GM21786 (cell line): ENCODE measurements at regions not wholly inside any gene's neighbourhood (a gene's known extent, or its start where the extent isn't known, plus 50 kb on each side); places are given as distances from the start of the nearest gene placed in this dataset.

Source experiments
- ATAC-seq: cut with Tn5 transposase; IDR thresholded peaks from one replicate; pipeline ENCODE4 v1.9.1; 2021; ENCODE audit not compliant: unreplicated experiment

DNA sequence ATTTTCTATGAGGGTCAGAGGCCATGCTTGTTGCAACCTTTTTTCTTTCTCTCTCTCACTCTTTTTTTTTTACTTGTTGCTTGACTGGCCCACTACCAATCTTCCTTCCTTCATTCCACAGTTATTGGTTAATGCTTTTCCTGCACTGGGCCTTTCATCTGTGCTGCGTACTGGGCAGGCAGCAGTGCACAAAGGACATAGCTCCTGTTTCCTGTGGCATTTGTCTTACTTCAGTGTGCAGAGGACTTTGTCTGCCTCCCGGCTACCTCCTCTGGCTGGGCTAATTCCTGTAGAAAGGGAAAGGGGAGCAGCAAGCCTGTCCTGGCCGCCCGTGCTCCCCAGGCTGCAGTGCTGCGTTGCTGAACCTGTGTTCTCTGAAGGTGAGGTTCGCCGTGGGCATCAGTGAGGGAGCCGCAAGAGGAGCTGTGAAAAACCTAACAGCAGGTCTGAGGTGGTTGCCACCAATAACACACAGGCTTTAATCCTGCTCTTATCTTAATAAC is 93.7 kb upstream of the RGMA start:
- no peak for ATAC-seq

DNA sequence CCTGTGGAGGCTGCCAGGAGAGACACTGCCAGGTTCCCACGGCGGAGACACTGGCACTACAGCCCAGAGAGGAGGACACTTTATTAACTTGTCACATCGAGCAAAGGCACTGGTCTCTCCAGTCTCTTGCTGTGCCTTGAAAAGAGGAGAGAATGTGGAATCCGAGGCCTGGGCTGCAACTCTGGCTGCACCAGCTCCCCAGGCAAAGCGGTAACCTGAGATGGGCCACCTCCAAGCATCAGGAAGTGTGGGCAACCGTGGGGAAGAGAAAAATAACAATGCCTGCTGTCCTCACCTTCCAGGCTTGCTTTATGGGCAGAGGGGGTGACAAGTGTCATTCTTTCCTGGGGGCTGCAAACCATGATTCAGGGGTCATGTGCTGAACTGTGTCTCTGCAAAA is 91.6 kb upstream of the RGMA start:
- ATAC-seq: no peak

DNA sequence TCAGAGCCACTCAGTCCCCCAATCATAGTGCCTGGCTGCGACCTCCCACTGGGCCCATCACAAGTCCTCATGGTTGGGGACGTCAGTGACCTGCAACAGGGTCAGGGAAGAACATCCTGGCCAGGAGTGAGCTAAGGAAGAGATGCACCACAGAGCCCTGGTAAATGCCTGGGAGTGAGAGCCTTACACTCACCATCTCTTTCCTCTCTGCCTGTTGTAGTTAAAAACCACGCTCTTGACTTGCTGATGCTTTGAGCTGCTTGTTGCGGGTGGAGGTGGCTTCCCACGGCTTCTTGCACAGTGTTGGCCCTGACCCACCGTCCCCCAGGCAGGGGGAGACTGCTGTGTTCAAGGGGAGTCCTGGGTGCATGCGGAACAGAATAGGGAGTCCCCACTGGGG is 91.1 kb upstream of the RGMA start:
- ATAC-seq: no peak

DNA sequence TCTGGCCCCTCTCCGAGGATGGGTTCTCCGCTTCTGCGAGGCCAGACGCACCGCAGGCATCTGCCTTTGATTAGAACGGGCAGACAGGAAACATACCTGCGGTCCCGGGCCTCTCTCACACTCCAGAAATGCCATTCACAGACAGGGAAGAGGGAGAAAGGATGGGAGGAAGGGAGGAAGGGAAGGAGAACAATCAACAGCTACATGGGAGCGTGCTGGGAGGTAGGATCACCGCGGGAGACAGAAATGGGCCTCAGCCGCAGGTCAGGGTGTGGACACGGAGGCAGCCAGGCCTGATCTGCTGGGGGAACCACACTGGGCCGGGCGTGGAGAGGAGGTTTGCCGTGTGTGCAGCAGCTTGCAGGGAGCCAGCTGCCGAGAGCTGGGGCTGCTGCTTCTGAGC is 90.7 kb upstream of the RGMA start:
- no peak for ATAC-seq

DNA sequence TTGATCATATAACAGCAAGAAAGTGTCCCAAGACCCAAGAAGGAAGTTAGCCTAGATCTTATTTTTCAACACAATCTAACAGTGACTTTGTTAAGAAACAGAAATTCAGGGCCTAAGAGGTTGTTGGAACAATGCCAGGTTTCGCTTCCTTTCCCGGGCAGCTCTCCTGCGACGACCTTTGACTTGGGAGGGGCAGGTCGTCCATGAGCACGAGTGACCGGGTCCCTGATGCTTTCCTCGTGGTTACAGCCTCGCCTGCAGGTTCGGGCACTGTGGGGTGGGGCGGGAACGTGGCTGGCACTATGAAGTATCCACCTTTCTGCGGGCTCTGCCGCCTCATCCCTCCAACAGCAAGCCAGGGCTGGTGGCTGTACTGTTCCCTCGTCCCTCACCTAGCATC is 90.1 kb upstream of the RGMA start:
- no peak for ATAC-seq

DNA sequence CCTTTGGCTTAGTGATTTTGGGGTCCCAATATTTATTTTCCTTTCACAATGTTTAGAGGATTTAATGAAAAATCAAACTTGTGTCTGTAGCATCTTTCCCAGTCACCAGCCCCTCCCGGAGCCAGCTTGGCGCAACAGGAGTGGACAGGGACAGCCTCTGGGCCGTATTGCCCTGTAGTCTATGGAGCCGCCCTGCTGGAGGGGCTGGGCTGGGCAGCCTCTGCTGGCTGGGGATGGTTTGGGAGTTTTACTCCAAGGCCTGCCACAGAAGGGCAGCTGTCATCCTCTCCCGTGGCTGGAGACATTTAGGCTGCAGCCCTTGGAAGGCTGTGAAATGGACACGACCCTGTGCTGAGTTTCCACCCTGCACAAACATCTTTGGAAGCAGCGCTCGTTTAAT is 89.4 kb upstream of the RGMA start:
- no peak for ATAC-seq

DNA sequence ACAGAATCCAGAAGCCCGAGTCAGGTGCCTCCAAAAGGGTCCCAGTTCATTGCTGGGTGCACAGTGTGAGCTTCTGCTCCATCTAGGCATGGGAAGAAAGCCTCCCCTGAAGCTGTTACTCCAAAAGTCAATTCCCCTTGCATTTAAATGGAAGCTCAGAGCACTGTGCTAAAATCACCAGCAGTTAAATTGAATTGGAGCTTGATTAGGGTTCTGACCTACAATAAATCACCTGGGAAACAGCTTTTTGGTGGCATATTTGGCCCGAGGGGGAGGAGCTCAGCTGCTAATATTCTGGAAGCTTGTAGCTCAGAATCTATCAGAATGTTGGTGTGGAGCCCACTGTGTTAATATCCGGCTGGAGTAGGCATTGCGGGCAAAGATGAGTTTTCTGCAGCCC is 87.1 kb upstream of the RGMA start:
- no peak for ATAC-seq

DNA sequence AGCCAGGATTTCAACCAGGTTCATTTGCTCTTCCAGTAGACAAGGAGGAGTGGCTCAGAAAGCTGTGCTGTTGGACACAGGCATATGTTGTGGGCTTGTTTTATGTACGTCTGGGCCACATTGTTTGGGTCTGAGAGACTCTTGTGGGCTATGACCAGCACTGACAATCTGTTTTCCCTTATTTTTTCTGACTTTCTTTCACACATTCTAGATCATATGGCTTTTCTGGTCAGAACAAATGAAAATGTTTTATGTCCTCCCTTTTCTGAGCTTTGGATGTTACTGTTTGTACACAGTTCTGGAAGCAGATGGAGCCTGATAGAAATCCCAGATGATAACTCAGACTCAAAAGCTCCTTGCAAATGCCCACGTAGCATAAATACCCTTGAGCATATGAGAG is 85.8 kb upstream of the RGMA start:
- no peak for ATAC-seq

DNA sequence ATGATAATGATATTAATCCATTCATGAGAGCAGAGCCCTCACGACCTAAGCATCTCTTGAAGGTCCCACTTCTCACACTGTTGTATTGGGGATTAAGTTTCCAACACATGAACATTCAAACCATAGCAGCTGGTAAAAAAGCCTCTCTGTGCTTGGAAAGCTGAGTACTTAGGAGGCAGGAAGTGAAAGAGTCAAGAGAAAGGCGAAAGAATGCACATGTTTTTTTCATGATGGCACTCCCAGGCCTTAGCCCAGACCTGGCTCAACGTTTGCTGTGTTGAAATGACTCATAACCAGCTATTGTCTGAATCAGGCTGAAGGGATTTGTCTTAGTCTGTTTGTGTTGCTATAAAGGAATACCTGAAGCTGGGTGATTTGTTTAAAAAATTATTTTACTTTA is 84.4 kb upstream of the RGMA start:
- ATAC-seq: no peak

DNA sequence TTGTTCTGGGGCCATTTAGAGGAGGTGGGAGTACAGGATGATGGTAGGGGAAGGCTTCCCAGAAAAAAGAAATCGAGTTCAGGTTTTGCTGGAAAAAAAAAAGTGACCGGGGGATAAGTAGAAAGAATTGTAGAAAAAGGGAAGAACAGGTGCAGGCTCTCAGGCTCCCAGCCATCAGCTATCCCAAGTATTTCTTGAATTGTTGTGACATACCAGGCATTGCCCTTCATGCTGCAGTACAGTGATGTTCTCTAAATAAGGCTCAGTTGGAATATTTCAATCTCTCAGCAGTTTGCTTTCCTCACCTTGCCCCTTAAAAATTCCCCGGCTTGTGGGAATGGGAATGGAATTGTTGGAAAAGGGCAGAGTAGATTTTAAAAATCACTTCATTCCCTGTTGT is 82.5 kb upstream of the RGMA start:
- ATAC-seq: no peak

DNA sequence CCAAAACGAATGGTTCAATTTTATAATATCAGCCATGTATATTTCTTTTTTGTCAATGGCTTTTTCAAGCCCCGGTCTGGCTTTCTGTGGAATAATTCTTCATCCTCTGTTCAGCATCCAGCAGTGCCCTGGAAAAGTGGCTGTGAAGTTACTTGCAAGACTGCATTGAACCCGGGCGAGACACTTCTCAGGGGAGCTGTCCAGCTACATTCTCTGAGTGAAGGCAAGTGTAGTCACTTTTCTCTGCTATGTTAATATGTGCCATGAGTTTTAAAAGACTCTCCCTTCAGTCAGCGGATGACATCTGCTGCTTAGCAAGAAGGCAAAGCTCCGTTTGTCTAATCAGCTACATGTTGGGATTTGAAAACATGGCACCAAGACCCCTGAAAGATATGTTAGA is 81.3 kb upstream of the RGMA start:
- ATAC-seq: no peak

DNA sequence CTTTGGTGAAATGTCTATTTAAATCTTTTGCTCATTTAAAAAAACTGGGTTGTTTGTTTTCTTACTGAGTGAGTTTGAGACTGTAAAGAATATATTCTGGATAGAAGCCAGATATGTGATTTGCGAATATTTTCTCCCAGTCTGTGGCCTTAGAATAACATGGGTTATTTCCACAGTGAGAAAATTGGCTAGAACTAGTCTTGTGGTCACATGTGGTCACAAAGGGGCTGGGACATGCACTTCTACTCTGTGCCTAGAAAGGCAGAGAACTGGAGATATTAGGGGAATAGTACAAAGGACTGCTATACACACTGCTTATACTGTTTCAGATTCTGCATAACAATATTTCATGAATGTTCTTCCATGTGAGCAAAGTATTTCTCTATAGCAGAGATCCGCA is 79.9 kb upstream of the RGMA start:
- ATAC-seq: no peak

DNA sequence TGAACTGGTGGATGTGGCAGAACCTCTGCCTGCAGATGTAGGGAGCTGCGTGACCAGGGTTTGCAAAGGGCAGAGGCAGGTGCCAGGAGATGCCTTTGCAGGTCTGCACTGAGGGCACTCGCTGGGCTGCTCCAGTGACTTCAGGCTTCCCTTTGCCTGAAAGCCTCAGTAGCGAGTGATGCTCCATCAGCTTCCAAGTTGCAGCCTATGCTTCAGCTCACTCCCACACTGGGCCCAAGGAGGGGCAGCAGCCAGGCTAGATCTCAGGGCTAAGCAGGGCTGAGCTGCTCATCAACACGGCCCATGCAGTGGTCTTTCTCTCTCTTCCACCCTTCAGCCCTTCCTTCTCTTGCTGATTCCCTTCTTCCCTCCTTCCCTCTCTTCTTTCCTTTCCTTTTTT is 78.3 kb upstream of the RGMA start:
- ATAC-seq: no peak

DNA sequence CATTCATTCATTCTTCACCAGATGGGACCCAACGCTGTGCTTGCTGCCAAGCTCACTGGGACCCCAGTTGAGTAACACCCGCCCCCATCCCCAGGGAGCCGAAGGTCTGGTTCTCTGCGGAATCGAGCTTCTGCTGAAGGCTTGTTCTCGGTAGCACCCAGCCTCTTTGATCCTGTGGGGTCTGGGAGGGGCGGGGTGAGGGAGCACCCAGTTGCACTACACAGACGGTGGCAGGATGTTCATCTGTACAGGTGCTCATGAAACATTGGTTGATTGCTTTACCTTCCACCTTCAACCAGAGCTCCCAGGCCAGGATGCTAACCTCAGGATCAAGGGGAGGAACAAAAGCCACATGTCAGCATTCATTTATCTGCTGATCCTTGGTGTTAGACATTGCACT is 77.7 kb upstream of the RGMA start:
- ATAC-seq: no peak

DNA sequence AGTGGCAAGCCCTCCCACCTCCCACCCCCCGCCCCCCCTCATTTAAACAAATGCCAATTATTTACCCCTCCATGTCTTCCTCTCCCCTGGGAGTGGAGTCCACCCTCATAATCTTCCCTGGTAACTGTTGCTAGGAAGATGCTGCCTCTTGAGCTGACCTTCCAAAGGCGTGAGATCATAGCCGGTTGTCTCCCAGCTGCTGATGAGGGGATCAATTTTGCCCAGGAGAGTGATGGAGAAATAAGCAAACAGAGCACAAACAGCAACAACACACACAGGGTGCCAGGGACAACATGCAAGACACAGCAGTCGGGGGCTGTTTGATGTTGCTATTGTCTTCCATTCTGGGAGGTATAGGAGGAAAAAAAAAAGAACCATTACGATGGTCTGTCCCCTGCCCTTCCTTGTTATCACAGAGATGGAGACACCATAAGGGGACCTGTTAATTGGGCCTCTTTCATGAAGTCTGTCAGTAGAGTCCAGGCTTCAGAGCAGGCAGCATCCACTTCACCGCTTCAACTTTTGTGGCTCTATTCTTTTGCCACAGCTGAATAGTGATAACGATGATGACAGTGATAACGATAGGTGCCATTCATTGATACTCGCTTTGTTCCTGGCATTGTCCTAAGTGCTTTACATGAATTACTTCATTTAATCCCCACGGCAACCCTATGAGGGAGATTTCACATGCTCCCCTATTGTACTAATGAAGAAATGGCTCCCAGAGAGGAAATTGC is 76.9 kb upstream of the RGMA start:
- no peak for ATAC-seq

DNA sequence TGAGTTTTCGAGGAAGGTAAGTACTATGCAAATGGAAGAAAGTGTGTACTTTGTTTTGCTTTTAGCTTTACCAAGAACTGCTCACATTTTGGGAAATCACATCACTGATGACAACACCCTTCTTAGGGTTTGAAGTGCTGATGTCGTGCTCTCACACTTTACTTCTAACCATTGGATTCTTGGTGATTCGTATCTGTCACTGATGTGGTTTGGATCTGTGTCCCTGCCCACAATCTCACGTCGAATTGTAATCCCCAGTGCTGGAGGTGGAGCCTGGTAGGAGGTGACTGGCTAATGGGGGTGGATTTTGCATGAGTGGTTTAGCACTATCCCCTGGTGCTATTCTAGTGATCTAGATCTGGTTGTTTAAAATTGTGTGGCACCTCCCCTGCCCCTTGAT is 75.4 kb upstream of the RGMA start:
- ATAC-seq: no peak

DNA sequence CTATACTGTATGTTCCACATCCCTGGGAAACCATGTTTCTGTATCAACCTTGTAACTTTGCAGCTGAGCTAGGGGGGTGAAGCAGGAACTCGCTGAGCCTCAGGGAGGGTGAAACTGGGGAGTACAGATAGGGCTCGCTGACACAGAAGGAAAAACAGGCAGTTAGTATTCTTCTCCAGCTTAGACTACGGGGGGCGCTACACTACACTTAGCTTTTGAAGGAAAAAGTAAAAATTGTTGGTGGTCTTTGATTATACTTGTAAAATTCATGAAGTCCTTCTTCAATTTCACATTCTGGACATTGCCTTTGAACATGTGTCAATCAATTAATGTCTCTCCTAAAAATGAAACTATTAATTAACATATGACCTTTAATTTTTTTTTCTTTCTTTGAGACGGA is 73.5 kb upstream of the RGMA start:
- no peak for ATAC-seq

DNA sequence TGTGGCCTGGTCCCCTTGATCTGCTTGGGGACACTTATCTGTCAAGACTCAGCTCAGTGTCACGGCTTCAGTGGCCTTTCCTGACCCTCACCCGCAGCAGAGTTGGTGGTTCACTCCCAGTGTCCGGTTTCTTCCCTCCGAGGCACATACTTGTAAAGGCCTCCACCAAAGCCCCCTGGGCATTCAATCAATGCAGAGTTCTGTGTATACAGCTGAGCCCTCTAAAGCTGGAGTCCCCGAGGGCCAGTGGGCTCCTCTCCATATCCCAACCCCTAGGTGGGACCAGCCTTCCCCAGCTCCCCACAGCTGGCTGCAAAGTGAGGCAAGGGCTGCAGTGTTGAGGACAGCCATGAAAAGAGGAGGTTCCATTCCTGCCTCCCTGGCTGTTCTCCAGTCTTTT is 70.9 kb upstream of the RGMA start:
- no peak for ATAC-seq

DNA sequence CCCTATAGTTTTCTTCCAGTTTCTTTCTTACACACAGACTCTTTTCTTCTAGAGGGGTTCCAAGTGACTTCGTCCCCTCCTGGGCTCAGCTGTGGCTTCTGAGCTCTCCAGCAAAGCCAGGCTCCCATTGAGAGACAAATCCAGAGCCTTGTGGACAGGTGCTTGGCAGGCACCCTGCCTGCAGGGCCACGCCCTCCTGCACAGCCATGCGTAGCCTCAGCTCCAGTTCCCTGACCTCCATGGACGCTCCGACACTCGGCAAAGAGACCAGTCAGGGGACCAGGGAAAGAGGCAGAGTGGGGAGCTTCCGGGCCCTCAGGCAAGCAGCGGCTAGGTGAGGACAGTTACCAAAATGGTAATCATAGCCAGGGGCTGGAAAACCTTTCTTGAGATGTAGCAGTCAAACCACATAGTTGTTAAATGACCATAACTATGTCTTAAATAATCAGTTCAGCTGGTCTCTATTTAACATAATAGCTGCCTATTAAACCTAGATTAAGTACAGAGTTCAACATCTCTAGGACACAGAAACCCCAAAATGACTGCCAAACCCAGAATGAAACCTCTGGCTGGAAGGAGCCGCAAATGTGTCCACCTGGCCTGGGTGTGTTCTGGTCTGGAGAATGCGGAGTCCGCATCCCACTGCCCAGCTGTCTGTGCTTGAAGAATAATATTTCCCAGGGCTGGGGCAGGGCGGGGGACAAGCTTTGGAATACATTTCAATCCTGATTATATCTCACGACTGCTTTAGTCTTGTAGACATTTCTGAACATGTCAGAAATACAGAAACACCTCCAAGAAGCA is 69.3 kb upstream of the RGMA start:
- ATAC-seq: no peak

DNA sequence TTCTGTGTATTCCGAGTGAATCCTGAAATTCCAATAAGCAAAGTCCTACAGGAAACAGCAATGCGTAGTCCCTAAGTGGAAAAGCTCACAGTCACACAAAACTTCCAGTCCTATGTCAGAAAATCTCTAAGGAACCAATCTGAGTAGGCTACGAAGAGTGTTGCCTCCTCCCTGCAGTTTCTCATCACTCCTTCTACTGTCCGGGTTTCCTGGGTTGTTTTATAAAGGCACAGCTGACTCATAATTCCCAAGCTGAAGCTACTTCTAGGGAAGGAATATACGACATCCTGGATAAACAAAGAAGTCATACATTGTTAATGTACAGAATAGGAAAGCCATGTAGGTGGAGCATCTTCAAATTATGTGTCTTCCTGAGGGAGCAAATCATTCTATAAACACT is 65.7 kb upstream of the RGMA start:
- ATAC-seq: no peak

DNA sequence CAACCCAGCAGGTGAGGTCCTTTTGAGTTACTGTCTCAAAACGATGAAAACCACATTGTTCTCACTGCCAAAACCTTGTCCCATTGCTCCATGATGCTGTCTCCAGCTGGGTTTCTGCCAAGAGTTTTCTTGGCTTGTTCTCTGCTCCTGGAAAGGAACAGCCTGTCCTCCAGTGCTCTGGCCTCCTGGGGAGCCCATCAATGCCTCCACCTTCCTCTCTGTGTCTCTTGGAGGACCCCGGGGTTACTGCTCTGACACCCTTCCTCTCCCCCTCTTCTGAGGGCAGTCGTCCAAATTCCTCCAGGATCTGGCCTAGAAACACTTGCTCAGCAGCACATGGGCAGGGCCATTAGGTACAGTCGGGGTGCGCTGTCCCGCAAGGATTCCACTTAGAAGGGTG is 63.9 kb upstream of the RGMA start:
- ATAC-seq: no peak

DNA sequence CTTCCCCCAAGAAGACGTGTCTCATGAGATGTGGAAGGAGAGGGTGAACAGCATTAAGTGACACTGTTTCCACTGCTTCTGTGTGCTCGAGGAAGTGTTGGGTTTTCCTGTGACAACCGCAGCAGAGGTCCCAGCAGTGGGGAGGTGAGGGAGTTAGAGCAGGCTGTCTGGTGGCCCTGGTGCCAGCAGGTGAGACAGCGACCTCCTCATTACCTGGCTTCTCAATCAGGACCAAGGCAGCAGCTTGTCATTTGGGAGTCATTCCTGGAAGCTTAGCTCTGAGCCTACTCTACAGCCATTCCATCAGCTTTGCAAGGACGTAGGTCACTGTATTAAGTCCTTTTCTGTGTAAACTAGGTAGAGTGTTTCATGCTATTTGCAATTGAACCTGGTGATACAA is 63.3 kb upstream of the RGMA start:
- ATAC-seq: no peak
